GM19395 (cell line): ENCODE measurements at regions not wholly inside any gene's neighbourhood (a gene's known extent, or its start where the extent isn't known, plus 50 kb on each side); places are given as distances from the start of the nearest gene placed in this dataset.
"Not testable (repeated sequence)": the region's sequence is repeated elsewhere in the genome, so short reads cannot be mapped to it uniquely, and the experiment has no call there.

Experiments used
- ATAC-seq: cut with Tn5 transposase; IDR thresholded peaks from one replicate; pipeline ENCODE4 v1.9.1; 2021; ENCODE audit warnings: mild to moderate bottlenecking, moderate library complexity; ENCODE audit not compliant: unreplicated experiment

DNA sequence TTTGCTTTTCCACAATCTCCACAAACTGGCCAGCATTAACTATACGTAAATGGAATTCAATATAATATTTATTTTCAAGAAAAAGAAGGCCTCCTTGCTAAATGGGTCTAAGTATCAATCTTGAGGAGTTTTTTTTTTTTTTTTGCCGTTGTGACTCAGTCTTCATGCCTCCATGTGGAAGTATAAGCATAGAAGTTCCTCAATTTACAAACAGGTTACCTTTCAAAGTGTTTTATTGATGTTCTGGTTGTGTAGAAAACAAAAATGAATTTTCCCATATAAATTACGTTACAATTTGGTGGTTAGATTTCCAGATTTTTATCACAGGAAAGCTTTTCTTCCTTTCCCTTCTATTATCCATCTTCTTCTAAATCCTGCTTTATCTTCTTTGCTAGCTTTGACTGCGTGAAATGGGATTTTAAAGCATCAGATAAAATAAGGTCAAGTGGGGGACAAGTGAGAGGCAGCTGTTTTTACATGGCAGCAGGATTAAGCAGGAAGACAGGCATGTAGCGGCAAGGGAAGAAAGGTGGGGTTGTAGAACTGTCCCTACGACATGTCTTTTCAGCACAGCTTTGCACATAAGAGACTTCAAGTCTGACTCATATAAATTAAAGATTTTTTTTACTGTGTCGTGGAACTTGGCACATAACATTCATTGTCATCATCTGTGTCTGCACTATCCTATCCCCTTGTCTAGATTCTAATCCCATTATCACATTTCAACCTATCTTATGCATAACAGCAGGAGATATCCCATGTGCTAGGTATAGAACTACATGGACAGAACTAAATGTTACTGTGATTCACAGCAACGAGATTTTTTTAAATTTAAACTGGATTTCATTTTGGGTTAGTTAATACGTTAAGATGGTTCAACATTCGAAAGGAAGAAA, 135.3 kb upstream of the FAM3C start:
- ATAC-seq, result no peak

DNA sequence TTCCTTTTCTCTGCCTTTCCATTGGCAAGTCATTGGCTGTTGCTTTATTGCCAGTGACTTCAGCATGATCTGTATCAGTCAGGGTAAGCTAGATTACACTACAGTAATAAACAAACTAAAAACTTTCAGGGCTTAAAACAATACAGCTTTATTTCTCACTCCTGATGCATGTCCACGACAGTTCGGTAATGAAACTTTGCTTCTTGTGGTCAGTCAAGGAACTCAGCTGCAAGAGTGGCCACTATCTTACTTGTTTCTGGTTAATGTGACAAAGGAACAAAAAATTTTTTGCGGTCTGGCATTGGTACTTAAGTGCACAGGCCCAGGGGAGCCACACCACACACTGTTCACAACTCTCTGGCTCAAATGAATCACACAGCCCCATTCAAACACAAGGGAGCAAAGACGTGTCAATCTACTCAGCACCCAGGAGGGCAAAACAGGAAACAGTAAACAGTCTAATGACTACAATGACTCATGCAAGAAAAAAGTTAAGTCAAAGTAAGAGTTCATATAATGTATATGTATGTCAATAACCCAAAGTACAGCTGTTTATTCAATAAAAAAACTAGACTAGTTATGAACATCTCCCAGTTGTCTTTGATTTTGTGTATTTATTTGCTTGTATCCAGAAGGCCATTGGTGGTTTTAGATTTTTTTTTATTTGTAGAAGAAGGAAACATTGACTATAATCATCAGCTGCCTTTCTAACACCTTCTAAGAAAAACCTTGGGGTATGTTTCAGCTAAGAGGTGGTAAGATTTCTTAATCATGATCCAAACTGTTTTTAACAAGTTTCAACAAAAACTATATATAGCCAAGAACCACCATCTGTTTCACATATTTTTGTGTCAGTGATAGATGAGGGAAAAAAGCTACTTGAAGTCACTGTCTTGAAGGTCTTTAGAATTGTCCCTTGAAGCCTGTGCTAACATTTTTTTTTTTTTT, 134.4 kb upstream of the FAM3C start:
- ATAC-seq, result peak; percentile 100

DNA sequence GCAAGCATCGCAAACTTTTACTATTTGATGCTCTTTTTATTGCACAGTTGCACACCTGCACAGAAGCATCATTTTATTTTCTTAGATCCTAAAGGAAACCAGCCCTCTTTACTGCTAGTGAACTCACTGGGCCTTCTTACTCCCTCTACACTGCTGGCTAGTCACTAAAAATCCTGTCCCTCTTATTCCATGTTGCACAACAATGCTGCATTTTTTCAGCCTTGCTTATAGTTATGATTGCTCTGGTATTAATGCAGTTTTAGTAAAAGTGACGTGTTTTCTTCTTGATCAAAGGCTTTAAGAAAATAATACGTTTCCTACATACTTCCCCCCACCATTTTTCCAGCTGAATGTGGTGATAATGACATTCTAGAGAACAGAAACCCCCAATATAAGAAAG, 132.9 kb upstream of the FAM3C start:
- no peak for ATAC-seq

DNA sequence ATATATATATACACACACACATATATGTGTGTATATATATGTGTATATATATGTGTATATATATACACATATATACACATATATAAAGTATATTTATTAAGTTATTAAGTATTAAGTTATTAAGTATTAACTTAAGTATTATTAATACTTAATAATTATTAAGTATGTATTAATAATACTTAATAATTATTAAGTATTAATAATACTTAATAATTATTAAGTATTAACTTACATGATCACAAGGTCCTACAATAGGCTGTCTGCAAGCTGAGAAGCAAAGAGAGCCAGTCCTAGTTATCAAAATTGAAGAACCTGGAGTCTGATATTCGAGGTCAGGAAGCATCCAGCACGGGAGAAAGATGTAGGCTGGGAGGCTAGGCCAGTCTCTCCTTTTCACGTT, 130.1 kb upstream of the FAM3C start:
- ATAC-seq, result not testable (repeated sequence)

GRCh38 chr7:121525155-121525819, 129.2 kb upstream of the FAM3C start:
- ATAC-seq, result no peak

DNA sequence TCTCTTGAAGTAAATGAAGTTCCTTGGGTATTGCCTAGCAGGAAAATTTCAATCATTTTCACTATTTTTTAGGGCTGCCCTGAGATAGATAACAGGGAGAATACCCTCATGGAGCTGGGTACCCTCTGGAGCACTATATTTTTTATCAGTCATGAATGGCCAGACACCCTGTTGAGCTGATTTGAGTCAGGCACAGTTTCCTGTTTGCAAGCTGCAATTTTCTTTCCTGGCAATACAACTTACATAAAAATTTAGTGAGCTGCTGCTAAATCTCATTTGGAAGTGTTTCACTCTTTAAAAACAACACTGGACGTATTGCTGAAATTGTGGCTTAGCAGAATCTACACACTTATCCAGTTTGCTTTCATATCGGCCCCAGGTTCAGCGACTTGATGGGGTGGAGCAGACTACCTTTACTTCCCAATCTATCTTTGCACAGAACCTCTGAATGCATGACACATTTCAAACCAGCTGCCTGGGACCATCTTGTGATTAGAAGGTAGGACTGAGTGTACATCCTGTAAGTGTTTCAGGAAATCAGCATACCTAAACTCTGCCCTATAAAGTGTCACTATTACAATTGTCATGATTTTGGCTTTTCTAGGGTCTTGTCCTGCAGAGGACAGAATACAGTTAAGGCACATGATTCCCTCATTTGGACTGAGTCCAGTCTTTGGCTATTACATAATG, 125.7 kb upstream of the FAM3C start:
- no peak for ATAC-seq

- ATAC-seq, result no peak
Measured at GRCh38 chr7:121520911-121521310, 124.8 kb upstream of the FAM3C start.

DNA sequence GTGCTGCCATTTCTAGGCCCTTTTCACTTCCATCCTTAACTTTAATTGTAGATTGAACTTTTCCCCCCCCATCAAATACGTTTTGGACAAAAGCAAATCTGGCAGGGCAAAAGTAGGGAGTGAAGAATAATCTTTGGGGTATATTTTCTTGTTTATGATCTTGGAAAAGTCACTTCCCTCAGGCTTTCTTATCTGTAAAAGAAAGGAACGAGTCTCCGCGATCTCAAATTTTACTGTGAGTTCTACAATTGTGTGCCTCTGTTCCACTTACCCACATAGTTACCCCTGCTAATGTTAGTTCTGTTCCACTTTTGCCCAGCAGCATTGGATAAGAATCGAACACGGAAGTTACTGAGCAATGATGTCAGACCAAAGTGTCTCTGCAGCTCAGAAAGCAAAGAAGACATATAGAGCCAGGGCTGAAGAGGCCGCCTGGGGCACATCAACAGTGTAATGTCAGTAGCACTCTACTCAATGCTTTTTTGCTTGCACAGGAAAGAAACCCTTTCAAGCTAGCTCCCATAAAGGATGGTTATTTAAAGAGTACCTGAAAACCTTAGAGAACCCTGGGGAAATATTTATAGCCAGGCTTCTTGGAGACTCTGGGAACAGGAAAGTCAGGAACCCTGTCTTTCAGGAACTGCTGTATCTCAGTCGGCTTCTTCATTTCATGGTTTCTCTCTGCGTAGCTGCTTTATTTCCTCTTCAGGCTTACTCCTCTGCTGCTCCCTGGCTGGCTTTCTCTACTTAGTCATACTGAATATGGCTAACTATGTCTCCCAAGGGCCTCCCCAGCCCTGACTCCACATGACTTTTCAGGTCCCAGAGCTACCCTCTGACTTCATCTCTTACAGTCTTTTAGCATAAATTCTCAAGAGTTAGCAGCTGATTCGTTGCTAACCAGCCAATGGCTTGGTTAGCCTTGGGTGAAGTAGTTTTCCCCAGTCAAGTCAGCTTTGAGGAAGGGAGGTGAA, 123.7 kb upstream of the FAM3C start:
- peak; percentile 65 for ATAC-seq

- no peak for ATAC-seq
Measured at GRCh38 chr7:121517591-121517990, 121.5 kb upstream of the FAM3C start.

DNA sequence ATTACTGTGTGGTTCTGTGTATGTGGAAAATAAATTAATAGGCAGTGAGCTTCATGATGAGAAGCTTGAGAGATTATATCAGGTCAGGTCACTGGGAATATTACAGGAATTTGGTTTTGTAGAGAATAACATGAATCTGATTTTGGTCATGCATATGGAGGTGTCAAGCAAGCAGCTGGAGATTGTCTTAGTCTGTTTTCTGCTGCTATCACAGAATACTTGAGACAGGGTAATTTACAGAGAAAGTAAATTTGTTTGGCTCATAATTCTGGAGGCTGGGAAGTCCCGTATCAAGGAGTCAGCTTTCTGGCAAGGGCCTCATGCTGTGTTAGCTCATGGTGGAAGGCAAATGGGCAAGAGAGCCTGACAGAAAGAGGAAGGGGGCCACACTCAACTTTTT, 120.7 kb upstream of the FAM3C start:
- no peak for ATAC-seq

GRCh38 chr7:121515630-121516401, 119.7 kb upstream of the FAM3C start:
- ATAC-seq, result no peak

DNA sequence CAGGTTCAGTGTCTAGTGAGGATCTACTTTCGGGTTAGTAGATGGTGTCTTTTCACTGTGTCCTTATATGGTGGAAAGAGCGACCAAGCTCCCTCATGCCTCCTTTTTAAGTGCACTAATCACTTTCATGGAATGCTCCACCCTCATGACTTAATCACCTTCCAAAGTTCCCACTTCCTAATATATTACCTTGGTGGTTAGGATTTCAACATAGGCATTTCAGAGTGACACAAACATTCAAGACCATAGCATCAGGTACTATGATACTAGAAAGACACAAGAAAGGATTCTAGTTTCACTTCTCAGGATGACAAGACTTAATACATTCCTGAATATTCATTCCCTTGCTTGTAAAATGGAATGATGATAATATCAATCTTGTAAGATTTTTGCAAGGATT, 119.1 kb upstream of the FAM3C start:
- no peak for ATAC-seq

DNA sequence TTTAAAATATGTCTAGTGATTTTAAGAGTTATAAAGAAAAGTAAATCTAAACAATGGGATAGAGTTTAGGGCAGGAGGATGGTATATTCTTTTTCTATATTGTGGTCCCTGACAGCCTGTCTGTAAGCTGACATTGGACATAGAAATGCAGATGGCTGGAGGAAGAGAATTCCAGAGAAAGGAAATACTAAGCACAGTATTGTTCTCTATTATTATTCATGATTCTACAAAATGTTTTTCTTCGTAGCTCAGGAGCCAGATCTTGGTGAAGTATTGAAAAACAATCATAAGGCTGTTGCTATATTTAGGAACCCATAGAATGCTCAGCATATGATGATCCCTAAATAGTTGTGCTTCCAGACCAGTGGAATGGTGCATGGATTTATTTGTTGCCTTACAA, 117.0 kb upstream of the FAM3C start:
- no peak for ATAC-seq

DNA sequence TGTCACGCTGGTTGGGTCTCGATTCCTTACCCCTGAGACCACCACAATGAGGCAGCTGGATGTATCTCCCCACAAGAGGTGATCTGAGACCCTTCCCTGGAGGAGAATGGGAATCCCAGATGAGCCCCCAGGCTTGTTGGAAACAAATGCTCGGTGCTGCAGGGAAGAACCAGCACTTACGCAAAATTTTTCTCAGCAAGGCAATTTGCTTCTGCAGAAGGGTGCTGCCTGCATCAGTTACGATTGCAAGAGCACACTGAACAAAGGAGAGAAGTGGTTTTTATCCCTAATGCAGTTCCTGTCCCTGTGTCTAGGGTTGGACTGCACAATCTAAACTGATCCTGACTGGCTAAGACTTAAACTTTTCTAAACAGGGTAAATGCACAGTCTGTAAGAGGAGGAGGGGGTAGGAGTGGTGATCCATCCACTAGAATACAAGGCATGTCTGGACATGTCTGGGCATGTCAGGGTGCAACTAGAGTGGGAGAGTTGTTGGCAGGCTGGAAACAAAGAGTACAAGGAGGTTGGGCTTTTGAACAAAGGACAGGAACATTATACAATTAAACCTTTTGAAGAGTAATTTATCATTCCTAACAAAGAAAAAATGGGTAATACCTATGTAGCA, 114.9 kb upstream of the FAM3C start:
- ATAC-seq, result no peak

- no peak for ATAC-seq
Measured at GRCh38 chr7:121510302-121510701, 114.2 kb upstream of the FAM3C start.

GRCh38 chr7:121505540-121506182, 109.6 kb upstream of the FAM3C start:
- no peak for ATAC-seq

GRCh38 chr7:121505021-121505420, 108.9 kb upstream of the FAM3C start:
- ATAC-seq, result no peak

DNA sequence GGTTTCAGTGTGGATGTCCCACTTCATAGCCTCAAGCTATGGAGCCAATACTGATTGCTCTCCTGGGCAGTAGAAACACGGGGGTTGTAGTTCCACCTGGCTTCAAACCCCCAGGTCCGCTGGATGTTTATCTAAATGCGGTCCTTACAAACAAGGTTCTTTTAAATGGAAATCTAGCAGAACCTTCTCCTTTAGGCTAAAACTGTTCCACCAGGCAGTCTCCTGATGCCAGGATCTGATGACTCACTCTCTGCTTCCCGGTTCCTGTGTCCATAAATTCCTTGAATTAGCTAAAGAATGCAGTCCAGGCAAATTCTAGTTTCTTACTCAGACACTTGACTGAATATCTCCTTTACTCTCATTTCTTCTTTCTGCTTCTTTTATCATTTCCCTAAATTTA, 108.4 kb upstream of the FAM3C start:
- ATAC-seq, result no peak
